GM19025 (cell line): ENCODE measurements at regions not wholly inside any gene's neighbourhood (a gene's known extent, or its start where the extent isn't known, plus 50 kb on each side); places are given as distances from the start of the nearest gene placed in this dataset.
"Not testable (repeated sequence)": the region's sequence is repeated elsewhere in the genome, so short reads cannot be mapped to it uniquely, and the experiment has no call there.

ENCODE experiments used
- ATAC-seq: cut with Tn5 transposase; IDR thresholded peaks from one replicate; pipeline ENCODE4 v1.9.1; 2021; ENCODE audit warnings: mild to moderate bottlenecking, low read depth, moderate library complexity; ENCODE audit not compliant: unreplicated experiment

- ATAC-seq: no peak
Measured at GRCh38 chr13:88360761-88361160, 689.6 kb downstream of the SLITRK5 start.

- no peak for ATAC-seq
Measured at GRCh38 chr13:88369866-88370265, 698.7 kb downstream of the SLITRK5 start.

- ATAC-seq: no peak
Measured at GRCh38 chr13:88376760-88377388, 705.7 kb downstream of the SLITRK5 start.

GRCh38 chr13:88377852-88378251 is 706.7 kb downstream of the SLITRK5 start:
- no peak for ATAC-seq

- no peak for ATAC-seq
Measured at GRCh38 chr13:88384542-88384941, 713.4 kb downstream of the SLITRK5 start.

GRCh38 chr13:88395804-88396203 is 724.6 kb downstream of the SLITRK5 start:
- ATAC-seq: no peak

- no peak for ATAC-seq
Measured at GRCh38 chr13:88411696-88412095, 740.5 kb downstream of the SLITRK5 start.

GRCh38 chr13:88417801-88418200 is 746.6 kb downstream of the SLITRK5 start:
- ATAC-seq: no peak

- no peak for ATAC-seq
Measured at GRCh38 chr13:88424463-88424862, 753.3 kb downstream of the SLITRK5 start.

GRCh38 chr13:88426661-88427060 is 755.5 kb downstream of the SLITRK5 start:
- ATAC-seq: no peak

GRCh38 chr13:88429862-88430261 is 758.7 kb downstream of the SLITRK5 start:
- no peak for ATAC-seq

- ATAC-seq: no peak
Measured at GRCh38 chr13:88434953-88435352, 763.8 kb downstream of the SLITRK5 start.

- no peak for ATAC-seq
Measured at GRCh38 chr13:88436974-88437373, 765.8 kb downstream of the SLITRK5 start.

- no peak for ATAC-seq
Measured at GRCh38 chr13:88450515-88450914, 779.3 kb downstream of the SLITRK5 start.

GRCh38 chr13:88456151-88456550 is 785.0 kb downstream of the SLITRK5 start:
- no peak for ATAC-seq

GRCh38 chr13:88459331-88459730 is 788.2 kb downstream of the SLITRK5 start:
- ATAC-seq: no peak

GRCh38 chr13:88461272-88462009 is 790.3 kb downstream of the SLITRK5 start:
- no peak for ATAC-seq

GRCh38 chr13:88464851-88465250 is 793.7 kb downstream of the SLITRK5 start:
- ATAC-seq: no peak

- no peak for ATAC-seq
Measured at GRCh38 chr13:88472316-88472715, 801.1 kb downstream of the SLITRK5 start.

- no peak for ATAC-seq
Measured at GRCh38 chr13:88483202-88483601, 812.0 kb downstream of the SLITRK5 start.

GRCh38 chr13:88507909-88508308 is 836.7 kb downstream of the SLITRK5 start:
- ATAC-seq: no peak

GRCh38 chr13:88512993-88513392 is 841.8 kb downstream of the SLITRK5 start:
- not testable (repeated sequence) for ATAC-seq
